Neural cell (in vitro differentiated cells): ENCODE measurements at regions not wholly inside any gene's neighbourhood (a gene's known extent, or its start where the extent isn't known, plus 50 kb on each side); places are given as distances from the start of the nearest gene placed in this dataset.

ENCODE experiments used
- H2AFZ ChIP-seq: fragments of 200-600, 300-800 bp; sonication (generic), shearing (Covaris generic); 2 replicates; pipeline ENCODE4 v1.6.0; 2014; ENCODE audit warnings: low read depth, mild to moderate bottlenecking, antibody characterized with exemption, low read length, moderate library complexity
- H3F3A ChIP-seq: fragments of 200-600 bp; shearing (Covaris generic); 2 replicates; pipeline ENCODE4 v1.6.1; 2016; ENCODE audit warnings: mild to moderate bottlenecking, moderate library complexity, mixed read lengths, antibody characterized with exemption, low read length; ENCODE audit not compliant: insufficient read depth, poor library complexity, severe bottlenecking
- H3K27ac ChIP-seq: fragments of 200-600, 300-800 bp; sonication (generic), shearing (Covaris generic); 2 replicates; pipeline ENCODE4 v1.5.1; 2014; ENCODE audit warnings: mild to moderate bottlenecking, low read length, moderate library complexity
- H3K27me3 ChIP-seq: fragments of 300-800, 200-600 bp; sonication (generic), shearing (Covaris generic); 2 replicates; pipeline ENCODE4 v1.6.0; 2014; ENCODE audit warnings: mild to moderate bottlenecking, low read depth, low read length, moderate library complexity; ENCODE audit not compliant: insufficient read depth
- H3K36me3 ChIP-seq: fragments of 300-800, 200-600 bp; sonication (generic), shearing (Covaris generic); 2 replicates; pipeline ENCODE4 v1.5.1; 2014; ENCODE audit warnings: mild to moderate bottlenecking, antibody characterized with exemption, low read length, moderate library complexity; ENCODE audit not compliant: insufficient read depth
- H3K4me2 ChIP-seq: fragments of 300-800, 200-600 bp; sonication (generic), shearing (Covaris generic); 2 replicates; pipeline ENCODE4 v1.6.0; 2014; ENCODE audit warnings: mild to moderate bottlenecking, low read length
- H3K4me3 ChIP-seq: fragments of 300-800, 200-600 bp; sonication (generic), shearing (Covaris generic); 2 replicates; pipeline ENCODE4 v1.5.1; 2014; ENCODE audit warnings: mild to moderate bottlenecking, low read length, moderate library complexity
- H3K79me2 ChIP-seq: fragments of 200-600 bp; shearing (Covaris generic); replicated peaks from 2 replicates; pipeline ENCODE4 v1.6.0; 2014; ENCODE audit warnings: mild to moderate bottlenecking, low read length, moderate library complexity; ENCODE audit not compliant: insufficient read depth
- H3K9ac ChIP-seq: fragments of 300-800, 200-600 bp; sonication (generic), shearing (Covaris generic); 2 replicates; pipeline ENCODE4 v1.6.1; 2016; ENCODE audit warnings: mild to moderate bottlenecking, low read length, mixed read lengths
- H3K9me2 ChIP-seq: fragments of 200-600 bp; shearing (Covaris generic); 2 replicates; pipeline ENCODE4 v1.6.1; 2016; ENCODE audit warnings: mild to moderate bottlenecking, low read length, mixed read lengths; ENCODE audit not compliant: insufficient read depth
- H3K9me3 ChIP-seq: fragments of 200-600, 300-800 bp; sonication (generic), shearing (Covaris generic); 2 replicates; pipeline ENCODE4 v1.6.1; 2016; ENCODE audit warnings: mild to moderate bottlenecking, mixed run types, low read length, moderate library complexity, mixed read lengths
- H4K20me1 ChIP-seq: fragments of 200-600 bp; shearing (Covaris generic); 2 replicates; pipeline ENCODE4 v1.6.1; 2016; ENCODE audit warnings: mild to moderate bottlenecking, mixed run types; ENCODE audit not compliant: insufficient read depth
- EP300 ChIP-seq: fragments of 450-650 bp; conservative IDR thresholded peaks from 2 replicates; pipeline ENCODE4 v1.6.1; 2014; ENCODE audit warnings: antibody characterized with exemption, mild to moderate bottlenecking, moderate library complexity; ENCODE audit not compliant: poor library complexity, severe bottlenecking
- EZH2 ChIP-seq: fragments of 200-600, 300-800 bp; shearing (Covaris generic), sonication (generic); IDR thresholded peaks from 2 replicates; pipeline ENCODE4 v1.6.1; 2014; ENCODE audit warnings: antibody characterized with exemption, low read length, borderline replicate concordance, mild to moderate bottlenecking; ENCODE audit not compliant: insufficient read depth, poor library complexity, severe bottlenecking
- MXI1 ChIP-seq: fragments of 450-650 bp; conservative IDR thresholded peaks from 2 replicates; pipeline ENCODE4 v1.6.1; 2014; ENCODE audit warnings: antibody characterized with exemption, mild to moderate bottlenecking; ENCODE audit not compliant: poor library complexity, severe bottlenecking
- POLR2AphosphoS5 ChIP-seq: IDR thresholded peaks from 2 replicates; pipeline ENCODE4 v1.6.1; 2012
- RAD21 ChIP-seq: fragments of 450-650 bp; conservative IDR thresholded peaks from 2 replicates; pipeline ENCODE4 v1.6.1; 2014; ENCODE audit warnings: antibody characterized with exemption, mild to moderate bottlenecking, moderate library complexity
- SMC3 ChIP-seq: fragments of 450-650 bp; conservative IDR thresholded peaks from 2 replicates; pipeline ENCODE4 v1.6.1; 2014; ENCODE audit warnings: antibody characterized with exemption, mild to moderate bottlenecking, moderate library complexity; ENCODE audit not compliant: poor library complexity
- TAF1 ChIP-seq: IDR thresholded peaks from 2 replicates; pipeline ENCODE4 v1.6.1; 2012; ENCODE audit warnings: low read depth
- TF ChIP-seq, protein P1 (sequence below): IDR thresholded peaks from 2 replicates; pipeline ENCODE4 v1.6.1; 2012; ENCODE audit warnings: borderline replicate concordance
- TF ChIP-seq, protein P2 (sequence below): fragments of 450-650 bp; IDR thresholded peaks from 2 replicates; pipeline ENCODE4 v1.5.1; 2014; ENCODE audit warnings: antibody characterized with exemption, mild to moderate bottlenecking, moderate library complexity; ENCODE audit not compliant: poor library complexity, severe bottlenecking

DNA sequence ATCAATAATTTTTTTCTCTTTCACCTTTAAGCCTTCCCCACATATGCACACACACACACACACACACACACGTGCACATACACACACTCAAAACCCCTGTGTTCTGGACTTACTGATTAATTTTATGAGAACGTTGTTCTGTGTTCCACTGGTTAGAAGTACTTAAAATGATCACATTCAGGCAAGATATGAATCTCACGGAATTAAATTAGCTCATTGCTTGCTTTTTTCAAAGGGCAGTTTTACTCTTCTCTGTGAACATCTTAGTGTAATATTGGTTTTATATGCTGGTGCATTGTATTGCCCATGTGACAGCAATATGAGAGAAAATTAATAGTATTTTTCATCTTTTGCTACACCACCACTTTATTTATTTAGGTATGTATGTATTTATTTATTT is 377.3 kb upstream of the RBFOX1 start:
- Histone ChIP-seq H3K9ac (no peak overlapping the region), H3K79me2 (no peaks in the 10 kb centered on the region), H3K27me3 (no peaks in the 10 kb centered on the region), H3K9me3 (no peaks in the 10 kb centered on the region), H3K4me3 (no peak overlapping the region), H3F3A (no peaks in the 10 kb centered on the region), H3K27ac (no peak overlapping the region), H3K4me2 (no peak overlapping the region), H2AFZ (no peak overlapping the region), H4K20me1 (no peaks in the 10 kb centered on the region), H3K9me2 (no peaks in the 10 kb centered on the region), H3K36me3 (no peaks in the 10 kb centered on the region)
- TF ChIP-seq TAF1 = no peak
- no peak for TF ChIP-seq EP300
- TF ChIP-seq, protein P1, sequence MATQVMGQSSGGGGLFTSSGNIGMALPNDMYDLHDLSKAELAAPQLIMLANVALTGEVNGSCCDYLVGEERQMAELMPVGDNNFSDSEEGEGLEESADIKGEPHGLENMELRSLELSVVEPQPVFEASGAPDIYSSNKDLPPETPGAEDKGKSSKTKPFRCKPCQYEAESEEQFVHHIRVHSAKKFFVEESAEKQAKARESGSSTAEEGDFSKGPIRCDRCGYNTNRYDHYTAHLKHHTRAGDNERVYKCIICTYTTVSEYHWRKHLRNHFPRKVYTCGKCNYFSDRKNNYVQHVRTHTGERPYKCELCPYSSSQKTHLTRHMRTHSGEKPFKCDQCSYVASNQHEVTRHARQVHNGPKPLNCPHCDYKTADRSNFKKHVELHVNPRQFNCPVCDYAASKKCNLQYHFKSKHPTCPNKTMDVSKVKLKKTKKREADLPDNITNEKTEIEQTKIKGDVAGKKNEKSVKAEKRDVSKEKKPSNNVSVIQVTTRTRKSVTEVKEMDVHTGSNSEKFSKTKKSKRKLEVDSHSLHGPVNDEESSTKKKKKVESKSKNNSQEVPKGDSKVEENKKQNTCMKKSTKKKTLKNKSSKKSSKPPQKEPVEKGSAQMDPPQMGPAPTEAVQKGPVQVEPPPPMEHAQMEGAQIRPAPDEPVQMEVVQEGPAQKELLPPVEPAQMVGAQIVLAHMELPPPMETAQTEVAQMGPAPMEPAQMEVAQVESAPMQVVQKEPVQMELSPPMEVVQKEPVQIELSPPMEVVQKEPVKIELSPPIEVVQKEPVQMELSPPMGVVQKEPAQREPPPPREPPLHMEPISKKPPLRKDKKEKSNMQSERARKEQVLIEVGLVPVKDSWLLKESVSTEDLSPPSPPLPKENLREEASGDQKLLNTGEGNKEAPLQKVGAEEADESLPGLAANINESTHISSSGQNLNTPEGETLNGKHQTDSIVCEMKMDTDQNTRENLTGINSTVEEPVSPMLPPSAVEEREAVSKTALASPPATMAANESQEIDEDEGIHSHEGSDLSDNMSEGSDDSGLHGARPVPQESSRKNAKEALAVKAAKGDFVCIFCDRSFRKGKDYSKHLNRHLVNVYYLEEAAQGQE = no peak
- no peak for TF ChIP-seq MXI1
- TF ChIP-seq SMC3 = no peak
- no peak for TF ChIP-seq EZH2
- TF ChIP-seq RAD21 = no peak
- no peak for TF ChIP-seq POLR2AphosphoS5
- TF ChIP-seq, protein P2, sequence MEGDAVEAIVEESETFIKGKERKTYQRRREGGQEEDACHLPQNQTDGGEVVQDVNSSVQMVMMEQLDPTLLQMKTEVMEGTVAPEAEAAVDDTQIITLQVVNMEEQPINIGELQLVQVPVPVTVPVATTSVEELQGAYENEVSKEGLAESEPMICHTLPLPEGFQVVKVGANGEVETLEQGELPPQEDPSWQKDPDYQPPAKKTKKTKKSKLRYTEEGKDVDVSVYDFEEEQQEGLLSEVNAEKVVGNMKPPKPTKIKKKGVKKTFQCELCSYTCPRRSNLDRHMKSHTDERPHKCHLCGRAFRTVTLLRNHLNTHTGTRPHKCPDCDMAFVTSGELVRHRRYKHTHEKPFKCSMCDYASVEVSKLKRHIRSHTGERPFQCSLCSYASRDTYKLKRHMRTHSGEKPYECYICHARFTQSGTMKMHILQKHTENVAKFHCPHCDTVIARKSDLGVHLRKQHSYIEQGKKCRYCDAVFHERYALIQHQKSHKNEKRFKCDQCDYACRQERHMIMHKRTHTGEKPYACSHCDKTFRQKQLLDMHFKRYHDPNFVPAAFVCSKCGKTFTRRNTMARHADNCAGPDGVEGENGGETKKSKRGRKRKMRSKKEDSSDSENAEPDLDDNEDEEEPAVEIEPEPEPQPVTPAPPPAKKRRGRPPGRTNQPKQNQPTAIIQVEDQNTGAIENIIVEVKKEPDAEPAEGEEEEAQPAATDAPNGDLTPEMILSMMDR = no peak

DNA sequence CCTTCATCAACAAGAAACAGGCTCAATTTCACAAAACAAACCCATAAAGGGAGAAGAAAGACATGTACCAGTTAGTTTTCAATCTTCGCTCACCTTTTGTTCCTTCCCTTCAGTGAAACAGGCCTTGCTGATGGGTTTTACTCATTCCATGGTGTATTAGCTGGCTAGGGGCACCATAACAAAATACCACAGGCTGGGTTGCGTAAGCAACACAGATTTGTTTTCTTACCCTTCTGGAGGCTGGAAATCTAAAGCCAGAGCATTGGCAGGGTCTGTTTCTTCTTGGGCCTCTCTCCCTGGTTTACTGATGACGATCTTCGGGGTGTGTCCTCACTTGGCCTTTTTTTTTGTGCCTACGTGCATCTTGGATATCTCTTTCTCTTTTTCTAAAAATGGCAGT is 383.4 kb upstream of the RBFOX1 start:
- Histone ChIP-seq H3K79me2 (no peaks in the 10 kb centered on the region), H3K4me2 (no peak overlapping the region), H3K27ac (no peak overlapping the region), H3K9me3 (no peaks in the 10 kb centered on the region), H3K9ac (no peak overlapping the region), H3F3A (no peaks in the 10 kb centered on the region), H3K27me3 (no peaks in the 10 kb centered on the region), H3K4me3 (no peak overlapping the region), H2AFZ (no peak overlapping the region), H4K20me1 (no peaks in the 10 kb centered on the region), H3K36me3 (no peaks in the 10 kb centered on the region), H3K9me2 (no peaks in the 10 kb centered on the region)
- no peak for TF ChIP-seq RAD21
- no peak for TF ChIP-seq SMC3
- TF ChIP-seq EZH2 = no peak
- no peak for TF ChIP-seq POLR2AphosphoS5
- TF ChIP-seq, protein P2 = no peak
- no peak for TF ChIP-seq TAF1
- TF ChIP-seq EP300 = no peak
- no peak for TF ChIP-seq MXI1
- TF ChIP-seq, protein P1 = no peak
